ENCODE measurements at regions not wholly inside any gene's neighbourhood (a gene's known extent, or its start where the extent isn't known, plus 50 kb on each side); places are given as distances from the start of the nearest gene placed in this dataset.

- no peak for DNase-seq (ENCODE audit: low read depth in 4 of 4, low spot score in 3 of 4)
These were observed 268.0 kb downstream of the CYP26B1 start for GRCh38 chr2:71879509-71880184.

- no peak for DNase-seq (ENCODE audit: low read depth in 4 of 4, low spot score in 3 of 4)
These were observed 268.8 kb downstream of the CYP26B1 start for GRCh38 chr2:71878626-71879508.

GRCh38 chr2:71877636-71878035 lies 270.0 kb downstream of the CYP26B1 start:
- no peak for DNase-seq (ENCODE audit: low read depth in 4 of 4, low spot score in 3 of 4)

- DNase-seq (ENCODE audit: low read depth in 4 of 4, low spot score in 3 of 4): no peak
These were observed 270.9 kb downstream of the CYP26B1 start for GRCh38 chr2:71876542-71877451.

- DNase-seq (ENCODE audit: low read depth in 4 of 4, low spot score in 3 of 4): no peak
These were observed 275.1 kb downstream of the CYP26B1 start for GRCh38 chr2:71872466-71873051.

GRCh38 chr2:71865391-71865965 lies 282.2 kb downstream of the CYP26B1 start:
- no peak for DNase-seq (ENCODE audit: low read depth in 4 of 4, low spot score in 3 of 4)

GRCh38 chr2:71864085-71864484 lies 283.6 kb downstream of the CYP26B1 start:
- no peak for DNase-seq (ENCODE audit: low read depth in 4 of 4, low spot score in 3 of 4)

- DNase-seq (ENCODE audit: low read depth in 4 of 4, low spot score in 3 of 4): no peak
These were observed 284.3 kb downstream of the CYP26B1 start for GRCh38 chr2:71863396-71863795.

GRCh38 chr2:71862921-71863320 lies 284.7 kb downstream of the CYP26B1 start:
- DNase-seq (ENCODE audit: low read depth in 4 of 4, low spot score in 3 of 4): no peak

- DNase-seq (ENCODE audit: low read depth in 4 of 4, low spot score in 3 of 4): no peak
These were observed 286.2 kb downstream of the CYP26B1 start for GRCh38 chr2:71861186-71862160.

GRCh38 chr2:71860381-71860926 lies 287.2 kb downstream of the CYP26B1 start:
- no peak for DNase-seq (ENCODE audit: low read depth in 4 of 4, low spot score in 3 of 4)

GRCh38 chr2:71859211-71859847 lies 288.3 kb downstream of the CYP26B1 start:
- DNase-seq (ENCODE audit: low read depth in 4 of 4, low spot score in 3 of 4): no peak

GRCh38 chr2:71858071-71858470 lies 289.6 kb downstream of the CYP26B1 start:
- no peak for DNase-seq (ENCODE audit: low read depth in 4 of 4, low spot score in 3 of 4)

GRCh38 chr2:71857636-71858035 lies 290.0 kb downstream of the CYP26B1 start:
- no peak for DNase-seq (ENCODE audit: low read depth in 4 of 4, low spot score in 3 of 4)

GRCh38 chr2:71856773-71857525 lies 290.7 kb downstream of the CYP26B1 start:
- peak in 2 of 4 donors; percentile 14 to 29 for DNase-seq (ENCODE audit: low read depth in 4 of 4, low spot score in 3 of 4)

GRCh38 chr2:71853858-71854257 lies 293.8 kb downstream of the CYP26B1 start:
- DNase-seq (ENCODE audit: low read depth in 4 of 4, low spot score in 3 of 4): no peak

GRCh38 chr2:71852141-71852711 lies 295.4 kb downstream of the CYP26B1 start:
- peak; percentile 41 to 61 (median 51) for DNase-seq (ENCODE audit: low read depth in 4 of 4, low spot score in 3 of 4)
